ENCODE measurements at regions not wholly inside any gene's neighbourhood (a gene's known extent, or its start where the extent isn't known, plus 50 kb on each side); places are given as distances from the start of the nearest gene placed in this dataset.
A peak's percentile ranks its signal among the peaks of the same experiment; 100 is the strongest.

DNA sequence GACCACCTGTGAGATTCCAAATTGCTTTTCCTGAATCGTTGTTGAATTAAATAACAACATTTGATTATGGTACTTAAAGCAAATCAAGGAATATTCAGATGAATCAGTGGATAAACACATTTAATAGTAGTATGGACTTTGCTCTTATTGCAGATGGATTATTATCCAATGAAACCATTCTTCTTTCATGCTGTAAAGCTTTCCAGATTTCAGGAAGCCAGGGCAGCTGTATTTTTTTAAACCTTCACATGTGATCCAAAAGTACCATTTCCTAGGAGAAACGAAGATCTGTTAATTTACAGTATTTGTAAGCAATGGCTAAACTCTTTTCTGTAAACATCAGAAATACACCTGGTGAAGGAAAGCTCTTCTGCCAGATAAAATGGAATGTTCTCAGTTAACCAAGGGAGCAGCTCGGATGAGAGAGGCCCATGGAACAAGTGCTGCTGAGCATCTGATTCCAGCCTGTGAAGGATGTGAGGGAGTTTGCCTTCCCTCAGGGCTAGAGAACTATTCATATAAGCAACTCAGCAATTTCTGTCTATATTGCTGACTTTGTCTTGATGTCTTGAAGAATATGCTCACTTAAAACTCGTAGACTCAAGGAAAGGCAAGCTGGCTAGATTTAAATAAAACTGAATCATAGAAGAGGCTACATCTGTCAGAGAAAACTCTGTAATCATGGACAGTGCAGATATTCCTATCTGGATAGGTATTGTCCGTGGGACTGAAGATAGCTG lies 94.4 kb upstream of the LIMCH1 start:
- Histone ChIP-seq H3K36me3 (ENCODE audit: control insufficient read depth in 4 of 4, insufficient read depth in 3 of 4, low read depth in 1 of 4, low read length in 3 of 4) (no peaks in the 10 kb centered on the region), H3K9me3 (ENCODE audit: control insufficient read depth in 4 of 4, low read length in 3 of 4) (no peaks in the 10 kb centered on the region), H3K4me1 (ENCODE audit: control insufficient read depth in 4 of 4, insufficient read depth in 4 of 4, low read length in 3 of 4) (peaks cover 1 to 23% (median 17%) of the 10 kb centered on the region in 4 donors), H3K9ac (ENCODE audit: low read depth in 1 of 2, low read length in 2 of 2) (no peak overlapping the region), H3K27me3 (ENCODE audit: control insufficient read depth in 4 of 4, insufficient read depth in 4 of 4, low read length in 3 of 4) (no peaks in the 10 kb centered on the region), H3K4me3 (ENCODE audit: low read depth in 1 of 3, low read length in 3 of 3) (no peak overlapping the region), H3K27ac (ENCODE audit: low read depth in 1 of 2, low read length in 2 of 2) (no peak overlapping the region)
- no peak for DNase-seq (ENCODE audit: low spot score)
- WGBS = 79% methylated on average over 5 of the region's 5 CpGs
- TF ChIP-seq HNF4A (conservative IDR thresholded peaks at IDR 0.05) (peak in 1 of 2 donors; percentile 23), YY1 (IDR thresholded peaks at IDR 0.05) (no peak), GABPA (IDR thresholded peaks at IDR 0.05 in 1 of 2, conservative IDR thresholded peaks at IDR 0.05 in 1 of 2) (no peak), EGR1 (IDR thresholded peaks at IDR 0.05; ENCODE audit: low read depth in 2 of 2) (no peak)
- TF ChIP-seq, protein P1, sequence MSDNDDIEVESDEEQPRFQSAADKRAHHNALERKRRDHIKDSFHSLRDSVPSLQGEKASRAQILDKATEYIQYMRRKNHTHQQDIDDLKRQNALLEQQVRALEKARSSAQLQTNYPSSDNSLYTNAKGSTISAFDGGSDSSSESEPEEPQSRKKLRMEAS (IDR thresholded peaks at IDR 0.05) = no peak

DNA sequence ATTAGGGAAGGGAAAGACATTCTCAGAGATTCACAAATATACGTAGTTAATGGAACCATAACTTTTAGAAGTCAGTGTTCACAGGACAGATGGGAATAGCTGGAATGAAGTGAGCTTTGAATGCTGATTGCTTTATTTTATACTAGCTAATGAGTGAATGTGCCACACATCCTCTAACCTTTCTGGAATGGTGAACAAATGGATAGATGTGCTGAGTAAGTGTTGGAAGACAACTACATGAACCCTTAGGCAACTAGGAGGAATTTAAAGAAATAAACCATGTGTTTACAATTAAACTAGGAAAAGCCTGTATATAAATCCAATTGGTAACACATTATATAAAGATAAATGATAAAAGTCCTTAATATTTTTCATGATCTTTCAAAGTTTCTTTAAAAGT lies 91.6 kb upstream of the LIMCH1 start:
- peaks cover 1 to 23% (median 17%) of the 10 kb centered on the region in 4 donors for H3K4me1 ChIP-seq (ENCODE audit: control insufficient read depth in 4 of 4, insufficient read depth in 4 of 4, low read length in 3 of 4)

More for the DNA sequence above, 91.6 kb upstream of the LIMCH1 start:
- Histone ChIP-seq H3K27me3 (ENCODE audit: control insufficient read depth in 4 of 4, insufficient read depth in 4 of 4, low read length in 3 of 4) (no peaks in the 10 kb centered on the region), H3K27ac (ENCODE audit: low read depth in 1 of 2, low read length in 2 of 2) (no peak overlapping the region), H3K36me3 (ENCODE audit: control insufficient read depth in 4 of 4, insufficient read depth in 3 of 4, low read depth in 1 of 4, low read length in 3 of 4) (no peaks in the 10 kb centered on the region), H3K9ac (ENCODE audit: low read depth in 1 of 2, low read length in 2 of 2) (no peak overlapping the region), H3K4me3 (ENCODE audit: low read depth in 1 of 3, low read length in 3 of 3) (no peak overlapping the region), H3K9me3 (ENCODE audit: control insufficient read depth in 4 of 4, low read length in 3 of 4) (no peaks in the 10 kb centered on the region)
- no peak for DNase-seq (ENCODE audit: low spot score)
- TF ChIP-seq, protein P1 (IDR thresholded peaks at IDR 0.05) = no peak
- TF ChIP-seq RXRA (IDR thresholded peaks at IDR 0.05) (no peak), HNF4G (IDR thresholded peaks at IDR 0.05) (no peak), FOXA2 (IDR thresholded peaks at IDR 0.05) (no peak), HNF4A (conservative IDR thresholded peaks at IDR 0.05) (no peak), EGR1 (IDR thresholded peaks at IDR 0.05; ENCODE audit: low read depth in 2 of 2) (no peak), NR2F2 (IDR thresholded peaks at IDR 0.05) (no peak), SP1 (IDR thresholded peaks at IDR 0.05) (no peak), TAF1 (conservative IDR thresholded peaks at IDR 0.05) (no peak), GABPA (IDR thresholded peaks at IDR 0.05 in 1 of 2, conservative IDR thresholded peaks at IDR 0.05 in 1 of 2) (no peak), FOXA1 (IDR thresholded peaks at IDR 0.05) (no peak), YY1 (IDR thresholded peaks at IDR 0.05) (no peak), RAD21 (IDR thresholded peaks at IDR 0.05) (no peak), JUND (IDR thresholded peaks at IDR 0.05) (no peak)
- TF ChIP-seq, protein P2, sequence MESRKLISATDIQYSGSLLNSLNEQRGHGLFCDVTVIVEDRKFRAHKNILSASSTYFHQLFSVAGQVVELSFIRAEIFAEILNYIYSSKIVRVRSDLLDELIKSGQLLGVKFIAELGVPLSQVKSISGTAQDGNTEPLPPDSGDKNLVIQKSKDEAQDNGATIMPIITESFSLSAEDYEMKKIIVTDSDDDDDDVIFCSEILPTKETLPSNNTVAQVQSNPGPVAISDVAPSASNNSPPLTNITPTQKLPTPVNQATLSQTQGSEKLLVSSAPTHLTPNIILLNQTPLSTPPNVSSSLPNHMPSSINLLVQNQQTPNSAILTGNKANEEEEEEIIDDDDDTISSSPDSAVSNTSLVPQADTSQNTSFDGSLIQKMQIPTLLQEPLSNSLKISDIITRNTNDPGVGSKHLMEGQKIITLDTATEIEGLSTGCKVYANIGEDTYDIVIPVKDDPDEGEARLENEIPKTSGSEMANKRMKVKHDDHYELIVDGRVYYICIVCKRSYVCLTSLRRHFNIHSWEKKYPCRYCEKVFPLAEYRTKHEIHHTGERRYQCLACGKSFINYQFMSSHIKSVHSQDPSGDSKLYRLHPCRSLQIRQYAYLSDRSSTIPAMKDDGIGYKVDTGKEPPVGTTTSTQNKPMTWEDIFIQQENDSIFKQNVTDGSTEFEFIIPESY (IDR thresholded peaks at IDR 0.05) = no peak
- TF ChIP-seq, protein P3, sequence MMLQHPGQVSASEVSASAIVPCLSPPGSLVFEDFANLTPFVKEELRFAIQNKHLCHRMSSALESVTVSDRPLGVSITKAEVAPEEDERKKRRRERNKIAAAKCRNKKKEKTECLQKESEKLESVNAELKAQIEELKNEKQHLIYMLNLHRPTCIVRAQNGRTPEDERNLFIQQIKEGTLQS (IDR thresholded peaks at IDR 0.05) = no peak
- TF ChIP-seq, protein P4, sequence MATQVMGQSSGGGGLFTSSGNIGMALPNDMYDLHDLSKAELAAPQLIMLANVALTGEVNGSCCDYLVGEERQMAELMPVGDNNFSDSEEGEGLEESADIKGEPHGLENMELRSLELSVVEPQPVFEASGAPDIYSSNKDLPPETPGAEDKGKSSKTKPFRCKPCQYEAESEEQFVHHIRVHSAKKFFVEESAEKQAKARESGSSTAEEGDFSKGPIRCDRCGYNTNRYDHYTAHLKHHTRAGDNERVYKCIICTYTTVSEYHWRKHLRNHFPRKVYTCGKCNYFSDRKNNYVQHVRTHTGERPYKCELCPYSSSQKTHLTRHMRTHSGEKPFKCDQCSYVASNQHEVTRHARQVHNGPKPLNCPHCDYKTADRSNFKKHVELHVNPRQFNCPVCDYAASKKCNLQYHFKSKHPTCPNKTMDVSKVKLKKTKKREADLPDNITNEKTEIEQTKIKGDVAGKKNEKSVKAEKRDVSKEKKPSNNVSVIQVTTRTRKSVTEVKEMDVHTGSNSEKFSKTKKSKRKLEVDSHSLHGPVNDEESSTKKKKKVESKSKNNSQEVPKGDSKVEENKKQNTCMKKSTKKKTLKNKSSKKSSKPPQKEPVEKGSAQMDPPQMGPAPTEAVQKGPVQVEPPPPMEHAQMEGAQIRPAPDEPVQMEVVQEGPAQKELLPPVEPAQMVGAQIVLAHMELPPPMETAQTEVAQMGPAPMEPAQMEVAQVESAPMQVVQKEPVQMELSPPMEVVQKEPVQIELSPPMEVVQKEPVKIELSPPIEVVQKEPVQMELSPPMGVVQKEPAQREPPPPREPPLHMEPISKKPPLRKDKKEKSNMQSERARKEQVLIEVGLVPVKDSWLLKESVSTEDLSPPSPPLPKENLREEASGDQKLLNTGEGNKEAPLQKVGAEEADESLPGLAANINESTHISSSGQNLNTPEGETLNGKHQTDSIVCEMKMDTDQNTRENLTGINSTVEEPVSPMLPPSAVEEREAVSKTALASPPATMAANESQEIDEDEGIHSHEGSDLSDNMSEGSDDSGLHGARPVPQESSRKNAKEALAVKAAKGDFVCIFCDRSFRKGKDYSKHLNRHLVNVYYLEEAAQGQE (IDR thresholded peaks at IDR 0.05) = no peak
- TF ChIP-seq, protein P5, sequence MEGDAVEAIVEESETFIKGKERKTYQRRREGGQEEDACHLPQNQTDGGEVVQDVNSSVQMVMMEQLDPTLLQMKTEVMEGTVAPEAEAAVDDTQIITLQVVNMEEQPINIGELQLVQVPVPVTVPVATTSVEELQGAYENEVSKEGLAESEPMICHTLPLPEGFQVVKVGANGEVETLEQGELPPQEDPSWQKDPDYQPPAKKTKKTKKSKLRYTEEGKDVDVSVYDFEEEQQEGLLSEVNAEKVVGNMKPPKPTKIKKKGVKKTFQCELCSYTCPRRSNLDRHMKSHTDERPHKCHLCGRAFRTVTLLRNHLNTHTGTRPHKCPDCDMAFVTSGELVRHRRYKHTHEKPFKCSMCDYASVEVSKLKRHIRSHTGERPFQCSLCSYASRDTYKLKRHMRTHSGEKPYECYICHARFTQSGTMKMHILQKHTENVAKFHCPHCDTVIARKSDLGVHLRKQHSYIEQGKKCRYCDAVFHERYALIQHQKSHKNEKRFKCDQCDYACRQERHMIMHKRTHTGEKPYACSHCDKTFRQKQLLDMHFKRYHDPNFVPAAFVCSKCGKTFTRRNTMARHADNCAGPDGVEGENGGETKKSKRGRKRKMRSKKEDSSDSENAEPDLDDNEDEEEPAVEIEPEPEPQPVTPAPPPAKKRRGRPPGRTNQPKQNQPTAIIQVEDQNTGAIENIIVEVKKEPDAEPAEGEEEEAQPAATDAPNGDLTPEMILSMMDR (IDR thresholded peaks at IDR 0.05; ENCODE audit: low read depth, low read length, missing input control) = no peak
- 93% methylated on average over 1 of the region's 1 CpG for WGBS
